ENCODE measurements at regions not wholly inside any gene's neighbourhood (a gene's known extent, or its start where the extent isn't known, plus 50 kb on each side); places are given as distances from the start of the nearest gene placed in this dataset.

DNA sequence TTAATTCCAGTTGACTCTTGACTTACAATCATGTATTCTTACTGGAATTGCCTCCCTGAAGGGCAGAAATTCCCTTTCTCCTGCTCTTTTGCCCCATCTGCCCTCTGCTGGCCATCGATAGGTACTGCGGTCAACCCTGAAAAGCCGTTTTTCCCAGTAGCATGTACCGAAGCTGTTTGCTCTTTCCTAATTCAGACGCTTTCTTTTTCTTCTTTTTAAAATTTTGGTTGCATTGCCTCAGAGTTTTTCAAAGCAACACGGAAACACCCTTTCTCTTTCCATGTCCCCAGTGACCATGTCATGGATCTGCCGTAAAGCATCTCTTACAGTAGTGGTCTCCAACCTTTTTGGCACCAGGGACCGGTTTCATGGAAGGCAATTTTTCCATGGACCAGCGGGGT, 164.2 kb upstream of the C1orf21 start:
- peak in 3 of 5 donors; percentile 37 to 47 (median 40) for DNase-seq
- WGBS, 3 donors: 33 to 44% (median 43%) methylated on average over 9 of the region's 9 CpGs
- Histone ChIP-seq H3K4me1 (ENCODE audit: insufficient read depth) (no peaks in the 10 kb centered on the region), H3K27me3 (no peaks in the 10 kb centered on the region), H3K27ac (no peak overlapping the region), H3K9me3 (no peaks in the 10 kb centered on the region), H3K36me3 (no peaks in the 10 kb centered on the region), H3K4me3 (no peak overlapping the region)
- intact Hi-C loops (cut with DNase I): loop anchor here in 1 of 4 donors (10.0 kb wide), 2 partner anchors 138 to 462 kb away; no protein-coding TSS in a partner anchor
- no peak for TF ChIP-seq POLR2A (IDR thresholded peaks at IDR 0.05)
- TF ChIP-seq, protein P1, sequence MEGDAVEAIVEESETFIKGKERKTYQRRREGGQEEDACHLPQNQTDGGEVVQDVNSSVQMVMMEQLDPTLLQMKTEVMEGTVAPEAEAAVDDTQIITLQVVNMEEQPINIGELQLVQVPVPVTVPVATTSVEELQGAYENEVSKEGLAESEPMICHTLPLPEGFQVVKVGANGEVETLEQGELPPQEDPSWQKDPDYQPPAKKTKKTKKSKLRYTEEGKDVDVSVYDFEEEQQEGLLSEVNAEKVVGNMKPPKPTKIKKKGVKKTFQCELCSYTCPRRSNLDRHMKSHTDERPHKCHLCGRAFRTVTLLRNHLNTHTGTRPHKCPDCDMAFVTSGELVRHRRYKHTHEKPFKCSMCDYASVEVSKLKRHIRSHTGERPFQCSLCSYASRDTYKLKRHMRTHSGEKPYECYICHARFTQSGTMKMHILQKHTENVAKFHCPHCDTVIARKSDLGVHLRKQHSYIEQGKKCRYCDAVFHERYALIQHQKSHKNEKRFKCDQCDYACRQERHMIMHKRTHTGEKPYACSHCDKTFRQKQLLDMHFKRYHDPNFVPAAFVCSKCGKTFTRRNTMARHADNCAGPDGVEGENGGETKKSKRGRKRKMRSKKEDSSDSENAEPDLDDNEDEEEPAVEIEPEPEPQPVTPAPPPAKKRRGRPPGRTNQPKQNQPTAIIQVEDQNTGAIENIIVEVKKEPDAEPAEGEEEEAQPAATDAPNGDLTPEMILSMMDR (IDR thresholded peaks at IDR 0.05): peak in 2 of 3 donors; percentile 55 to 71
- no peak for TF ChIP-seq EP300 (IDR thresholded peaks at IDR 0.05)

DNA sequence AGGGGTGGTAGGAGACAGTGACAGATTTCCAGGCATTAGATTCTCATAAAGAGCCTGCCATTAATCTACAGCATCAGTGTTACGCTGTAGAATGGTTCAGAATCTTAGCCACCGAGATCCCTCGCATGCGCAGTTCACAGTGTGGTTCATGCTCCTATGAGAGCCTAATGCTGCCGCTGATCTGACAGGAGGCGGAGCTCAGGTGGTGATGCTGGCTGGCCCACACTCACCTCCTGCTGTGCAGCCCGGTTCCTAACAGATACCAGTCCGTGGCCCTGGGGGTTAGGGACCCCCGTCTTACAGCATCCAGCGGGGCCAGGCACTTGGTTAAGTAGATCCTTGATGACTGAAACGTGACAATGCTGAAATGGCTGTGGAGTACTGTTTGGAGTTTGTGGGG, 163.6 kb upstream of the C1orf21 start:
- 87 to 89% (median 87%) methylated on average over 11 of the region's 11 CpGs for WGBS, 3 donors
- intact Hi-C loops (cut with DNase I): loop anchor here in 1 of 4 donors (10.0 kb wide), 2 partner anchors 138 to 462 kb away; no protein-coding TSS in a partner anchor
- Histone ChIP-seq H3K4me3 (no peak overlapping the region), H3K27me3 (no peaks in the 10 kb centered on the region), H3K9me3 (no peaks in the 10 kb centered on the region), H3K36me3 (no peaks in the 10 kb centered on the region), H3K4me1 (ENCODE audit: insufficient read depth) (no peaks in the 10 kb centered on the region), H3K27ac (no peak overlapping the region)
- TF ChIP-seq EP300 (IDR thresholded peaks at IDR 0.05): no peak
- TF ChIP-seq POLR2A (IDR thresholded peaks at IDR 0.05): no peak
- TF ChIP-seq, protein P1 (IDR thresholded peaks at IDR 0.05): no peak
- no peak for DNase-seq

DNA sequence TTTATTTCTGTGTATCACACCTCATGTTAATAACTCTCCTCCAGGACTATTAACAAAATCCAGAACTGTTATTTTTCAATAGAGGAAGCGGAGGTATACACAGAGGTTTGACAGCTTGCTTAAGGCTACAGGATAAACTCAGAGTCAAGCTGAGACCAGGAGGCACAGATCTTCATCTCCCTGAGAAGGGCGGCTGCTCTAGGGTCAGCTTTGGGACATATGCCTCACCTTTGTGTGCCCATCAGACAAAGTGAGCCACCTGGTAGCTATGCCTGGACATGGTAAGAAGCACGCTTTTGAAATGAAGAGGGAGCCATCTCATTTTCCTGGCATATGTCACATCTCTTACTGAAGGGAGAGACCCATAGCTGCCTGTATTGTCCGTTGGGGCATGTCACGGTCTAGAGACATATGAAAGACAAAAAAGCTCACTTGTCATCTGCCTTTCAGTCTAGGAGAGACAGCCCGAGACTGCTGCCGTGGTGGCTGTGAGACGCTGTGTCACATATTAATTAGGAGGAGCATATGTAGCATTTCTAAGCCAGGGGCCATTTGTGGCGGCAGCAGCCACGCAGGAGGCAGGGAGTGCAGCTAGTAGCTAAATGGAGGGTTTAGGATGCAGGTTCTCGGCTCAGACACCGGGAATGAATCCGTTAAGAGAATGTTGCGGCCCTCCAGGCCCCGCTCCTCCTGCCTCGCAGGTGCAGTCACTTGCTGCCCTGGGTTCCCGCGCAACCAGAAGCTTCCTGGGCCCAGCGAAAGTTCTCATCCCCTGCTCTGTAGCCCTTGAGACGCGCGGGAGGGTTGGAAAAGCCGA, 161.3 kb upstream of the C1orf21 start:
- H3K27ac ChIP-seq: no peak overlapping the region
- 94 to 95% (median 94%) methylated on average over 23 of the region's 23 CpGs for WGBS, 3 donors
- no peak for DNase-seq
- H3K4me1 ChIP-seq (ENCODE audit: insufficient read depth): no peaks in the 10 kb centered on the region
- TF ChIP-seq EP300 (IDR thresholded peaks at IDR 0.05): no peak
- TF ChIP-seq, protein P1 (IDR thresholded peaks at IDR 0.05): no peak
- no peak for TF ChIP-seq POLR2A (IDR thresholded peaks at IDR 0.05)
- no peaks in the 10 kb centered on the region for H3K27me3 ChIP-seq
- H3K4me3 ChIP-seq: no peak overlapping the region
- intact Hi-C loops (cut with DNase I): loop anchor here in 1 of 4 donors (10.0 kb wide), 2 partner anchors 141 to 459 kb away; no protein-coding TSS in a partner anchor
- no peaks in the 10 kb centered on the region for H3K9me3 ChIP-seq
- no peaks in the 10 kb centered on the region for H3K36me3 ChIP-seq

DNA sequence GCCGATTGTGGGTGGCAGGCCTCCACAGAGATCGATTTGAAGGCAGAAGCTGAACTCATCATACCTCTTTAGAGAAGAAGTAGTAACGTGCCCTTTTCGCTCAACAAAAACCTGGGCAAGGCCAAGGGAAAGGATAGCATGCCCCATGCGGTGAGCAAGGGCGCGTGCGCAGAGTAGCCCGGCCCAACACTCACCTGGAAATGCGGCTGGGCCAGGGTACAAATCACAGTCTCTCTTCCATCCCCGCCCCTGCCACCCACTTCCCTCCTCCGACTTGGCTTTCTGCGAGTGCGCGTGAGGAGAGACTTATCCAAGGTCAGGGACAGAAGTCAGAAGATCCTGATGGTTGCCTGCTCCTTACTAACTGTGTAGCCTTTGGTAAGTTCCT, 160.7 kb upstream of the C1orf21 start:
- H3K4me3 ChIP-seq: no peak overlapping the region
- no peaks in the 10 kb centered on the region for H3K36me3 ChIP-seq
- H3K27ac ChIP-seq: no peak overlapping the region
- H3K27me3 ChIP-seq: no peaks in the 10 kb centered on the region
- WGBS, 3 donors: 94 to 97% (median 94%) methylated on average over 15 of the region's 15 CpGs
- TF ChIP-seq EP300 (IDR thresholded peaks at IDR 0.05) (no peak), POLR2A (IDR thresholded peaks at IDR 0.05) (no peak)
- TF ChIP-seq, protein P1 (IDR thresholded peaks at IDR 0.05): no peak
- no peaks in the 10 kb centered on the region for H3K9me3 ChIP-seq
- no peak for DNase-seq
- intact Hi-C loops (cut with DNase I): loop anchor here in 1 of 4 donors (10.0 kb wide), 2 partner anchors 141 to 459 kb away; no protein-coding TSS in a partner anchor
- no peaks in the 10 kb centered on the region for H3K4me1 ChIP-seq (ENCODE audit: insufficient read depth)
